ENCODE measurements at regions not wholly inside any gene's neighbourhood (a gene's known extent, or its start where the extent isn't known, plus 50 kb on each side); places are given as distances from the start of the nearest gene placed in this dataset.

GRCh38 chr4:36516522-36517095, 235.2 kb downstream of the DTHD1 start:
- H3K4me3 ChIP-seq (ENCODE audit: low read depth, low read length): no peak overlapping the region
- POLR2A ChIA-PET: no interaction called here
- H3K27me3 ChIP-seq (ENCODE audit: control insufficient read depth, insufficient read depth, low read length): no peaks in the 10 kb centered on the region
- CTCF ChIA-PET: no interaction called here
- no peaks in the 10 kb centered on the region for H3K36me3 ChIP-seq (ENCODE audit: control insufficient read depth, insufficient read depth, low read length)
- DNase-seq (ENCODE audit: low read depth): no peak
- TF ChIP-seq CTCF (IDR thresholded peaks at IDR 0.05; ENCODE audit: insufficient read depth, low read depth, low read length): no peak

- Histone ChIP-seq H3K4me3 (ENCODE audit: low read depth, low read length) (no peak overlapping the region), H3K36me3 (ENCODE audit: control insufficient read depth, insufficient read depth, low read length) (no peaks in the 10 kb centered on the region), H3K27me3 (ENCODE audit: control insufficient read depth, insufficient read depth, low read length) (no peaks in the 10 kb centered on the region)
- POLR2A ChIA-PET: no interaction called here
- no peak for DNase-seq (ENCODE audit: low read depth)
- no peak for TF ChIP-seq CTCF (IDR thresholded peaks at IDR 0.05; ENCODE audit: insufficient read depth, low read depth, low read length)
- CTCF ChIA-PET: no interaction called here
Observed at GRCh38 chr4:36523182-36523581, 241.8 kb downstream of the DTHD1 start.

GRCh38 chr4:36532670-36533379, 251.4 kb downstream of the DTHD1 start:
- TF ChIP-seq CTCF (IDR thresholded peaks at IDR 0.05; ENCODE audit: insufficient read depth, low read depth, low read length): no peak
- Histone ChIP-seq H3K4me3 (ENCODE audit: low read depth, low read length) (no peak overlapping the region), H3K27me3 (ENCODE audit: control insufficient read depth, insufficient read depth, low read length) (no peaks in the 10 kb centered on the region), H3K36me3 (ENCODE audit: control insufficient read depth, insufficient read depth, low read length) (no peaks in the 10 kb centered on the region)
- ChIA-PET CTCF (no interaction called here), POLR2A (no interaction called here)
- DNase-seq (ENCODE audit: low read depth): no peak

GRCh38 chr4:36533944-36534343, 252.5 kb downstream of the DTHD1 start:
- H3K36me3 ChIP-seq (ENCODE audit: control insufficient read depth, insufficient read depth, low read length): no peaks in the 10 kb centered on the region
- no peak for DNase-seq (ENCODE audit: low read depth)
- POLR2A ChIA-PET: no interaction called here
- CTCF ChIA-PET: no interaction called here
- no peak overlapping the region for H3K4me3 ChIP-seq (ENCODE audit: low read depth, low read length)
- no peaks in the 10 kb centered on the region for H3K27me3 ChIP-seq (ENCODE audit: control insufficient read depth, insufficient read depth, low read length)
- TF ChIP-seq CTCF (IDR thresholded peaks at IDR 0.05; ENCODE audit: insufficient read depth, low read depth, low read length): no peak

GRCh38 chr4:36547383-36547782, 266.0 kb downstream of the DTHD1 start:
- CTCF ChIA-PET: no interaction called here
- Histone ChIP-seq H3K36me3 (ENCODE audit: control insufficient read depth, insufficient read depth, low read length) (no peaks in the 10 kb centered on the region), H3K27me3 (ENCODE audit: control insufficient read depth, insufficient read depth, low read length) (no peaks in the 10 kb centered on the region), H3K4me3 (ENCODE audit: low read depth, low read length) (no peak overlapping the region)
- no peak for DNase-seq (ENCODE audit: low read depth)
- POLR2A ChIA-PET: no interaction called here
- TF ChIP-seq CTCF (IDR thresholded peaks at IDR 0.05; ENCODE audit: insufficient read depth, low read depth, low read length): no peak

All from BJ (cell line).